ENCODE measurements at regions not wholly inside any gene's neighbourhood (a gene's known extent, or its start where the extent isn't known, plus 50 kb on each side); places are given as distances from the start of the nearest gene placed in this dataset.

GRCh38 chr4:41451961-41452360, 86.0 kb upstream of the LIMCH1 start:
- Histone ChIP-seq H3K4ac (replicated peaks; ENCODE audit: insufficient read length, low read depth, low read length) (no peak overlapping the region), H3K4me2 (ENCODE audit: insufficient read depth in 1 of 2, low read depth in 2 of 2, low read length in 2 of 2) (no peak overlapping the region), H4K91ac (replicated peaks; ENCODE audit: insufficient read length, low read length) (no peak overlapping the region), H3K27me3 (replicated peaks in 1 of 4; ENCODE audit: control insufficient read depth in 3 of 4, extremely low read depth in 1 of 4, insufficient read depth in 3 of 4, low read length in 3 of 4) (no peaks in the 10 kb centered on the region), H3K18ac (ENCODE audit: extremely low read depth, low read length) (no peak overlapping the region), H2BK12ac (ENCODE audit: low read depth, low read length) (no peak overlapping the region), H2BK5ac (ENCODE audit: low read depth, low read length) (no peak overlapping the region), H4K8ac (ENCODE audit: extremely low read depth, insufficient read depth, low read length) (no peak overlapping the region), H2BK120ac (replicated peaks; ENCODE audit: low read depth, low read length) (no peak overlapping the region), H3K9me3 (ENCODE audit: insufficient read depth in 2 of 2, low read depth in 1 of 2, low read length in 1 of 2) (no peaks in the 10 kb centered on the region), H2BK20ac (ENCODE audit: low read length) (no peak overlapping the region), H4K5ac (ENCODE audit: insufficient read length, low read depth, low read length) (no peak overlapping the region), H2AFZ (ENCODE audit: low read length) (no peak overlapping the region), H3K79me1 (ENCODE audit: low read depth, low read length) (no peaks in the 10 kb centered on the region), H3K27ac (ENCODE audit: low read depth, low read length) (no peak overlapping the region), H3K23ac (ENCODE audit: insufficient read length) (no peak overlapping the region), H3K9ac (replicated peaks in 1 of 4; ENCODE audit: extremely low read depth in 1 of 4, low read depth in 3 of 4, low read length in 3 of 4) (no peak overlapping the region), H2AK5ac (ENCODE audit: low read depth, low read length) (no peak overlapping the region), H4K20me1 (replicated peaks in 1 of 2; ENCODE audit: control insufficient read depth in 1 of 2, insufficient read depth in 2 of 2, low read length in 2 of 2) (no peaks in the 10 kb centered on the region), H3K23me2 (ENCODE audit: low read depth, low read length) (no peaks in the 10 kb centered on the region), H3K79me2 (ENCODE audit: control insufficient read depth in 1 of 2, insufficient read depth in 2 of 2, low read length in 2 of 2) (no peaks in the 10 kb centered on the region), H3K14ac (ENCODE audit: insufficient read length) (no peak overlapping the region), H3K36me3 (ENCODE audit: control insufficient read depth in 2 of 4, insufficient read depth in 4 of 4, low read length in 3 of 4) (no peaks in the 10 kb centered on the region), H3K4me3 (ENCODE audit: extremely low read depth in 1 of 4, insufficient read depth in 2 of 4, low read depth in 3 of 4, low read length in 4 of 4) (no peak overlapping the region), H3K4me1 (replicated peaks in 1 of 4; ENCODE audit: control insufficient read depth in 3 of 4, insufficient read depth in 4 of 4, low read length in 3 of 4) (peaks cover 0 to 15% (median 9%) of the 10 kb centered on the region in 4 experiments; a peak in 5 of 7 replicates), H2BK15ac (ENCODE audit: low read length) (no peak overlapping the region), H3K56ac (replicated peaks; ENCODE audit: insufficient read length, low read depth, low read length) (no peak overlapping the region)
- WGBS, 2 experiments (ENCODE audit: extremely low coverage in 1 of 2, insufficient coverage in 1 of 2, insufficient read length in 1 of 2, insufficient replicate concordance in 2 of 2, low coverage in 1 of 2, low lambda C conversion rate in 2 of 2, missing lambda C conversion rate in 1 of 2): 86% methylated on average over 3 of the region's 3 CpGs; no CpG with 5 or more reads in 1 of the 2 experiments
- POLR2A ChIA-PET (ENCODE audit: partially characterized antibody): no interaction called here
- DNase-seq (ENCODE audit: low read depth in 1 of 2, low spot score in 2 of 2) (no peak), FAIRE-seq (no peak)
- no peak for TF ChIP-seq POLR2A (IDR thresholded peaks at IDR 0.05; ENCODE audit: control extremely low read depth in 1 of 2, low read depth in 2 of 2, low read length in 2 of 2)
- no peak for TF ChIP-seq RNF2 (IDR thresholded peaks at IDR 0.05; ENCODE audit: borderline replicate concordance, low read depth, low read length, missing control alignments, poor library complexity, severe bottlenecking)
- CTCF ChIA-PET (ENCODE audit: partially characterized antibody): interaction anchor here (0.5 to 0.6 kb wide), 2 partner anchors 139 to 169 kb away, joined by 3 read pairs; no protein-coding TSS in a partner anchor
